HG03571 (cell line): ENCODE measurements at regions not wholly inside any gene's neighbourhood (a gene's known extent, or its start where the extent isn't known, plus 50 kb on each side); places are given as distances from the start of the nearest gene placed in this dataset.
"Not testable (repeated sequence)": the region's sequence is repeated elsewhere in the genome, so short reads cannot be mapped to it uniquely, and the experiment has no call there.

Experiments
- ATAC-seq: cut with Tn5 transposase; IDR thresholded peaks from one replicate; pipeline ENCODE4 v1.9.1; 2021; ENCODE audit not compliant: unreplicated experiment

DNA sequence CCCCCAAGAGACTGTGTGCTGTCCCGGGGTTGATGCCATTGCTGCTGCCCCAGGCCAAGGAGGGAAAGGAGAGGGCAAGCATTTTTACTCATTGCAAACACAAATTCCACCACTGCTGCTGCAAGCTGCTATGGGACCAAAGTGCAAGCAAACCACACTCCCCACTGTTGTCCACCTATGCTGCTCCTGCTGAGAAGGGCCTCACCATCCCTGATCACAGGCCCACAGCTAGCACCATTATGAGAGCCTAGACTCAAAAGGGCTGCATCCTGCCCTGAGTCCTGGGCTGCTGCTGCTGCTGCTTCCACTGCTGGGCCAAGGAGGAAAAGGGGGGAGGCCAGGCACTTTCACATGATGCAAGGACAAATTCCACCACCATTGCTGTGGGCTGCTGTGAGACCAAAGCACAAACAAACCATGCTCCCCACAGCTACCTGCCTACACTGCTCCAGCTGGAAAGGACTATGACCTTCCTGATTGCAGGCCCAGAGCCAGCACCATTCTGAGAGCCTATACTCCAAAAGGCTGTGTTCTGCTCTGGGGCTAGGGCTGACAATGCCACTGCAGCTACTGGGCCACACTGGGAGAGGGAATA, 218.2 kb upstream of the ZCCHC13 start:
- ATAC-seq: no peak

DNA sequence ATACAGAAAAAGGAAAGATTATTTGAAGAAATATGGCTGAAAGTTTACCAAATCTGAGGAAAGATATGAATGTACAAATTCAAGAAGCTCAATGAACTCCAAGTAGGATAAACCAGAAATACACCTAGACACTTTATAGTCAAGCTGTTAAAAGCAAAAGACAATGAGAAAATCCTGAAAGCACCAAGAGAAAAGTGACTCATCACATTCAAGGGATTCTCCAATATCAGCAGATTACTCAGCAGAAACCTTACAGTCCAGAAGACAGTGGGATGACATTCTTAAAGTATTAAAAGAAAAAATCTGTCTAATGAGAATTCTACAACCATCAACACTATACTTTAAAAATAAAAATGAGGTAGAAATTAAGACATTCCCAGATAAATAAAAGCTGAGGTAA, 223.8 kb upstream of the ZCCHC13 start:
- no peak for ATAC-seq

DNA sequence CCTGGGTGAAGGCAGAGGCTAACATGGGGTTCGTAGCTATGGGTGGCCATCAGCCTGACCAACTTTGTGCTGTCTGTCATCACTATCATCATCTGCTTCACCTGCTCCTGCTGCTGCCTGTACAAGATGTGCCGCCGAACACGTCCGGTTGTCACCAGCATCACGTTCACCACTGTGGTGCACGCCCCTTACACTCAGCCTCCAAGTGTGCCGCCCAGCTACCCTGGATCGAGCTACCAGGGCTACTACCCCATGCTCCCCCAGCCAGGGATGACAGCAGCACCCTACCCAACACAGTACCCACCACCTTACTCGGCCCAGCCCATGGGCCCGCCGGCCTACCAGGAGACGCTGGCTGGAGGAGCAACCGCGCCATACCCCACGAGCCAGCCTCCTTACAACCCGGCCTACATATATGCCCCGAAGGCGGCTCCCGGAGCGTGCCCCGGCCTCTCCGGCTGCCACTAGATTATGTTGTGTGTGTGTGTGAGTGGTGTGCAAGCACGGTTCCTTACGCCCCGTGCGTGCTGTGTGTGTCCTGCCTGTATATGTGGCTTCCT, 213.4 kb upstream of the XIST start:
- no peak for ATAC-seq

DNA sequence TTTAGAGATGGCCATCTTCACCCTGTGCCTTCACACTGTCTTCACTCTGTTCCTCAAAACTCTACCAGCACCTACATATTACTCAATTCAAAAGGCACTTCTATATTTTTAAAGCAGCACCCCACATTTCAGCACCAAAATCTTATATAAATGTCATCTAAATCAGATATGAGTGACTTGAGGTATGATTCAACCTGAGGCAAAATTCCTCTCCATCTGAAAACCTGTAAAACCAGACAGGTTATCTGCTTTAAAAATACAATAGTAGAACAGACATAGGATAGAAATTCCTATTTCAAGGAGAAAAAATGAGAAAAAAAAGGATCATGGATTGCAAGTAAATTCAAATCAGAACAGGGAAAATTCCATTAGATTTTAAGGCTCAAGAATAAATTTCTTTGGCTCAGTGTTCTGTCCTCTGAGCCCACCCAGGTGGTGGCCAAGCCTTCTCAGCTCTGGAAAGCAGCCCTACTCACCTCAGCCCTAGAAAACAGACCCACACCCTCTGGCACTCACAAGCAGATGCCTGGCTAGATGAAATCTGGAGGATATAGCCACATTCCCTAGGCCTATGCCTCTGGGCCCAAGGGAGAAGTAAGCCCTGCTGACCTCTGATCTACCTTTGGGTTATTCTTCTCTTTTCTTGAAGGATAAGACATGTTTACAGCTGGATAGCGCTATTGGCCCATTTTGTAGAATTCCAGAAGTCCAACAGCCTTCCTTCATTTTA, 211.1 kb upstream of the XIST start:
- ATAC-seq: no peak

DNA sequence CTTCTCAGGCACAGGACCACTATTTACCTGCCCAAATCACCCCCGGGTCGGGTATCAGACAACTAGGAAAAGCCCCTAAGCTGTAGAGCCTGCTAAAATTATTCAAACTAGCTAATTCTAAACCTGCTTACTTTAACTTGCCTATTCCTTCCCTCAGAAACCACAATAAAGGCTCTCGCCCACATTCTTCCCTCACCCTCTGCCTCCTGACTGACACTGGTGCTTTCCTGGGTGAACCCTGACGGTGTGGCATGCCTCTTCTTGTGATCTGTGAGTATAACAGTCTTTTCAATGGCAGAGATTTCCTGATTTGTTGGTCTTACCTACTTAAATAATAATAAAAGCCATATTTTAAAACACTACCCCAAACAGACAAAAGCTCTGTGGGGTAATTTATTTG, 209.4 kb upstream of the XIST start:
- no peak for ATAC-seq

DNA sequence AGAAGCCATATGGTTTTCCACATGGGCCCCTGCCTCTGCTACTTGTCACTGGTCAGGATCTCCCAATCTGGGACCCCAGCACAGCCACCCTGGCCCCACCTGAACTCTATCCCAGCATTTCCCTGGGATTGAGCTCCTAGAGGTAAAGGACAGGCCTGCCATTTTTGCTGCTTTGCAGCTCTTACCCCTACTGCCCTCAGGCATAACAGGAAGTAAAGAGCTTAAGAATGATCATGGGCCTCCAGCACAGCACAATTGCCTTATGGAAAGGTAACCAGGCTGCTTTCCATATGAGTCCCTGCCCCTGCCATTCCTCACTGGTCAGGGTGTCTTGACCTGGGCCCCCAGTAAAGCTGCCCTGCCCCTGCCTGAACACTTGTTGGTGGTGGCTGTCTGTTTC, 196.6 kb upstream of the XIST start:
- no peak for ATAC-seq

DNA sequence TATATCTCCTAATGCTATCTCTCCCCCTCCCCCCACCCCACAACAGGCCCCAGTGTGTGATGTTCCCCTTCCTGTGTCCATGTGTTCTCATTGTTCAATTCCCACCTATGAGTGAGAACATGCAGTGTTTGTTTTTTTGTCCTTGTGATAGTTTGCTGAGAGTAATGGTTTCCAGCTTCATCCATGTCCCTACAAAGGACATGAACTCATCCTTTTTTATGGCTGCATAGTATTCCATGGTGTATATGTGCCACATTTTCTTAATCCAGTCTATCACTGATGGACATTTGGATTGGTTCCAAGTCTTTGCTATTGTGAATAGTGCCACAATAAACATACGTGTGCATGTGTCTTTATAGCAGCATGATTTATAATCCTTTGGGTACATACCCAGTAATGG, 181.6 kb upstream of the XIST start:
- not testable (repeated sequence) for ATAC-seq

DNA sequence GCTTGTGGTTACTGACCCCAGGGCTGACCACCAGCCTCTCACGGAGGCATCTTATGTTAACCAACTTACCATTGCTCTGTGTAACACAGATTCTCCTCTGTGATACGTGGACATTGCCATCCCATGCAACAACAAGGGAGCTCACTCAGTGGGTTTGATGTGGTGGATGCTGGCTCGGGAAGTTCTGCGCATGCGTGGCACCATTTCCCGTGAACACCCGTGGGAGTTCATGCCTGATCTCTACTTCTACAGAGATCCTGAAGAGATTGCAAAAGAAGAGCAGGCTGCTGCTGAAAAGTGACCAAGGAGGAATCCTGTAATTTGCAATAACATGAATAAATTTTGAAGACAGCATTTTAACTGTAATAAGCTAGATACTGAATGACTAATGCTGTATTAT, 179.0 kb upstream of the XIST start:
- ATAC-seq: not testable (repeated sequence)

DNA sequence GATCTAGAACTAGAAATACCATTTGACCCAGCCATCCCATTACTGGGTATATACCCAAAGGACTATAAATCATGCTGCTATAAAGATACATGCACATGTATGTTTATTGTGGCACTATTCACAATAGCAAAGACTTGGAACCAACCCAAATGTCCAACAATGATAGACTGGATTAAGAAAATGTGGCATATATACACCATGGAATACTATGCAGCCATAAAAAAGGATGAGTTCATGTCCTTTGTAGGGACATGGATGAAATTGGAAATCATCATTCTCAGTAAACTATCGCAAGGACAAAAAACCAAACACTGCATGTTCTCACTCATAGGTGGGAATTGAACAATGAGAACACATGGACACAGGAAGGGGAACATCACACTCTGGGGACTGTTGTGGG, 178.3 kb upstream of the XIST start:
- not testable (repeated sequence) for ATAC-seq

DNA sequence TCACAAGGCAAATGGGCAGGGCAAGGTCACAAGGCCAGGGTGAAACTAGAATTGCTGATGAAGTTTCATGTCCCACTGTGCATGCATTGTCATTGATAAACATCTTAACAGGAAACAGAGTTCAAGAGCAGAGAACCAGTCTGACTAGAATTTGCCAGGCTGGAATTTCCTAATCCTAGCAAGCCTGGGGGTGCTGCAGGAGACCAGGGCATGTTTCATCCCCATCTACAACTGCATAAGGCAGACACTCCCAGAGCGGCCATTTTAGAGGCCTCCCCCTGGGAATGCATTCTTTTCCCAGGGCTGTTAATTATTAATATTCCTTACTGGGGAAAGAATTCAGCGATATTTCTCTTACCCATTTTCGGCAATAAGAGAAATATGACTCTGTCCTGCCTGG, 172.6 kb upstream of the XIST start:
- ATAC-seq: not testable (repeated sequence)

DNA sequence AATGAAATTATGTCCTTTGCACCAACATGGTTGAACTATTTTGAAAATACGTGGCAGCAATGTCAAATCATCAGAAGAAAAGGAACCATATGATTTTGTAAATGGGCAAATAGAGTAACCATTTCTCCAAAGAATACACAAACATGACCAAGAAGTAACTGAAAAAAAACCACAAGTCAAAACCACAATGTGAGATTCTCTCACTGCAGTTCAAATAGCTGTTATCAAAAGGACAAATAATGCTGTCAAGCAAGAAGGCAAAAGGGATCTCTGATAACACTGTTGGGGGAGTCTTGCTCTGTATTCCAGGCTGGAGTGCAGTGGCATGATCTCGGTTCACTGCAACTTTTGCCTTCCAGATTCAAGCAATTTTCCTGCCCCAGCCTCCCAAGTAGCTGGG, 170.7 kb upstream of the XIST start:
- ATAC-seq: no peak

DNA sequence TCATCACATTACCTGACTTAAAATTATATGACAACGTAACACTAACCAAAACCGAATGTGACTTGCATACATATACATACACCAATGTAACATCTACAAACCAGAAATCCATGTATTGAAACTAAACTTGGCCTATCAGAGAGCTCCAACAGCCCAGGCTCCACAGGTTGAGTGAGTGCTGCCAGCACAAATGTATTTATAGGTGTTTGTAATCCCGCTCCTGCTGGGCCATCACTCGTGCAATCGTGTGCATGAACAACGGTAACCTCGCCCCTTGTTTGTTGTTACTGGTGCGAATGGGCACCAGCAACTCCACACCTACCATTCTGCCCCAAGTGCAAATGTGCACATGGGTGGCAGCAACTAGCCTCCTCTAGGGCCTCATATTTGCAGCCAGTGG, 165.7 kb upstream of the XIST start:
- no peak for ATAC-seq

DNA sequence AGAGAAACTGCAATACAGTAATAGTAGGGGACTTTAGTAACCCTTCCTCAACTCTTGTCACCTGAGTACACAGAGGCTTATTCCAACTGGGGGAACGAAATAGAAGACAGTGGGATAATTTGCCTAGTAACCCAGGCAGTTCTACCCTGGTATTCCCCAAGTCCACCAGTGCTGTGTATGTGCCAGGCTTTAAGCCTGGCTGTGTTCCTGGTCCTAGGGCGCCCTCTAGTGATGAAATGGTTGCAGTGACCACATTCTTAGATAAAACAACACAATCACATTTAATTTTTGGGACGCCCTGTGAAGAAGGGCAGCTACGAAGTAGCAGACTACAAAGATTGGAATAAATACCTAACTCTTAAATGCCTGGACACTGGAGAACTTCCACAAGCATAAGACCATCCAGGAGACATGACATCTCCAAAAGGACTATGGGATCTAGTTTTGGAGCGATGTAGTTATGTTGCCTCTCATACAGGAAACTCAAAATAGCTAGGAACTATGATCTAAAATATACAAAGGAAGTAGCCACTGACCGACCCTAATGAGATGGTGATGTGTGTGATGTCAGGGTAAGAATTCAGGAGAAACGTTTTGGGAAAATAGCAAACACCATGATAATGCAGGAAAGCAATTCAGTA, 163.0 kb upstream of the XIST start:
- no peak for ATAC-seq

DNA sequence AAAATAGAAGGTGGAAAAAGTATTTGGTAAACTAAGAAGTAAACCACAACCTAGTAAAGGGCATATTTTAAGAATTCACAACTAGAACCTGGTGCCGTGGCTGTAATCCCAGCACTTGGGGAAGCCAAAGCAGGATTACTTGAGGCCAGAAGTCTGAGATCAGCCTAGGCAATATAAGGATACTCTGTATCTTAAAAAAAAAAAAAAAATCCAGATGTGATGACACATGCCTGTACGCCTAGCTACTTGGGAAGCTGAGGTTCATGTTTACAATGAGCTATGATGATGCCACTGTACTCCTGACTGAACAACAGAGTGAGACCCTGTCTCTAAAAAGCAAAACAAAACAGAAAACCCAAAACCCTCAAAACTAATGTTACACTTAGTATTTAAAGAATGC, 156.5 kb upstream of the XIST start:
- ATAC-seq: no peak

DNA sequence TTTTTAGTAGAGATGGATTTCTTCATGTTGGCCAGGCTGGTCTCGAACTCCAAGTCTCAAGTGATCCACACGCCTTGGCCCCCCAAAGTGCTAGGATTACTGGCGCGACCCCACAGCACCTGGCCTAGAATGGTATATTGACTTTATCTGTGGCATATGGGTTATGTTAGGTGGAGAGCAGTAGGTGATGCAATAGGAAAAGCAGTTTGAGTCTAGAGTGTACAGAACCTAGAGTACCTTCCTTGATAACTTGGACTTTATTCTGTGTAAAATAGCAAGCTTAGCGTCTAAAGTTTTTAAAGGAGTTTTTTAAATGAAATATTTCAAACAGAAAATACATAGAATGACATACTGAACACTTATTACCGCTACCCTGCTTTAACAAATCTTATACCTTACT, 139.5 kb upstream of the XIST start:
- ATAC-seq: no peak

DNA sequence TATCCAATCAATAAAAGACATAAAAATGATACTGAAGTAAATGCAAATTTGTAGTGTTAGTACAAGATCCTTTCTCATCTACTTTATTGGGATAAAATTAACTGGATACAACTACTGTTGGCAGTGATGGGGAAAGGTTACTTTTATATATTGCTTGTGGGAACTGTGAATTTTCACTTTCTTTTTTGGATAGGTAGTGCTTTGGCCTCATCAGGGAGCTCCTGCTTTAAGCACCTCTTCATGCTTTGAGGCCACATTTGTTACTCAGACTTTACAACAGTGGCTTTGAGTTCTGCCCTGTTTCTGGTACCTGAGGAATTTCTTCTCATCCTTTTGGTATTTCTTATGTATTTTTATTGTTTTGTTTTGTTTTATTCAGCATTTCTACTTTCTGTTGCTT, 134.7 kb upstream of the XIST start:
- no peak for ATAC-seq

DNA sequence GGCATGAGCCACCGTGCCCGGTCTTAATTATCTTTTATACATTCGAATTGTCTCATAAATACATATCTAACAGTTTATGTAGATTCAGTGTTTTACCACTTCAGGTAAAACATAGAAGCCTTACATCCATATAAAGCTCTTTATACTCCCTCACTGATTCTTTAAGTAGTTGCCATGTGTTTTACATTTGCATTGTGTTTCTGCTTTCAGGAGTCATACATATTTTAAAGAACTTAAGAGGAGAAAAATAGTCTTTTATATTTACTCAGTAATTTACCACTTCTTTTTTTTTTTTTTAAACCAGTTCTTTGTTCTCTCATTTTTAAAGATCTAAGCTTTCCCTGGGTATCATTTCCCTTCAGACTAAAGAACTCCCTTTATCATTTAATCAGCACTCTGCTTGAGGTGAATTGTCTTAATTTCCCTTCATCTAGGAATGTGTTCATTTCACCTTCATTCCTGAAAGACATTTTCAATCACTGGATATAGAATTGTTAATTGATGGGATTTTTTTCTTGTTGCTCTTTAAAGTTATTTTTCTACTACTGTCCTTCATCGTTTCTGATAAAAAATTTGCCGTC, 127.1 kb upstream of the XIST start:
- no peak for ATAC-seq

DNA sequence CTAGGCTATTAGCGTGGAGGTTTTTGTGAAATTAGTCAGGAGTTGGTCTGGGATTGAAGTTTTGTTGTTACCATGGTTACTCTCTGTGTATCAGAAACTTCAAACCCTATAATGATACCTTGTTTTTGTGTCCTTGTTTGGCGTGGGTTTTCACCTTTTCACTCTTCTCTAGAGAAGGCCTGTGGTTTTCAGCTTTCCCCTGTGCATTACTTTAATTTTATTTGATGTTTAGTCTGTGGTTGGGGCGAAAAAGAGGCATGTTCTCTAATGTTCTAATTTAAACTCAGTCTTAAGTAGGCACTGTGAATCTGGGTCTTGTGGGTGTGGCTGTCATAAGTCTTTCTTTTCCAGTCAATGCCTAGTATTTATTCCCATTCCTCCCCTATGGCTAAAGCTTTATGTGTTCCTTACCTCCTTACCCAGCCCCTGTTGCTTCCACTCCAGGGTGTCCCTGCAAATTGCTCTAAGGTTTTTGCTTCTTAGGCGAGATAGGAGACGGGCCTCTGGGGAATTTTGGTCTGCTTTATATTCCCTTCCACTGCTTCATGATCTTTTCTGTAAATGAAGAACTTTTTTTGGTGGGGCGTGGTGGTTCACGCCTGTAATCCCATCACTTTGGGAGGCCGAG, 125.1 kb upstream of the XIST start:
- peak; percentile 91 for ATAC-seq

DNA sequence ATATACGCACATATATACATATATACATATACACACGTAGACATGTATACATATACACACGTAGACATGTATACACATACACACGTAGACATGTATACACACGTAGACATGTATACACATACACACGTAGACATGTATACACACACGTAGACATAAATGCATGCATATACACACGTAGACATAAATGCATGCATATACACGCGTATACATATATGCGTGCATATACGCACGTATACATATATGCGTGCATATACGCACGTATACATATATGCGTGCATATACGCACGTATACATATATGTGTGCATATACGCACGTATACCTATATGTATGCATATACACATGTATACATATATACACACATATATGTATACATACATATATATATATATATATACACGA, 114.9 kb upstream of the XIST start:
- not testable (repeated sequence) for ATAC-seq

DNA sequence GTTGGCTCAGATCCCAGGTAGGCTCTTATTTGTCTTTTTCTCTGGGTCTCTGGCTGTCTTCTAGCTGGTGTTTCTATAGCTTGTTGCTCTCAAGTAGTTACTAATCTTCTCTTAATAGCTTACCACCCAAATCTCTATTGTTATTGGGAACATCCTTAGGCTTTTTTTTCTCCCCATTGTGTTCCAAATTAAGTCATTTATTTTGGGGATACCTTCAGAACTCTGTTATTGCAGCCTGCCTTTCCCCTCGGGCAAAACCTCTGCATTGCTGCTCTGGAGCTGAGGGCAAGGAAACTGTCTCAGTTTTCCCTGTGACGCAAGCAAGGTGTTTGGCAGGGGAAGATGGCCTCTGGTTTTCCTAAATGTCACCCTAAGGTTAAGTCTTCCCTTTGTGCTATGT, 113.3 kb upstream of the XIST start:
- ATAC-seq: no peak

DNA sequence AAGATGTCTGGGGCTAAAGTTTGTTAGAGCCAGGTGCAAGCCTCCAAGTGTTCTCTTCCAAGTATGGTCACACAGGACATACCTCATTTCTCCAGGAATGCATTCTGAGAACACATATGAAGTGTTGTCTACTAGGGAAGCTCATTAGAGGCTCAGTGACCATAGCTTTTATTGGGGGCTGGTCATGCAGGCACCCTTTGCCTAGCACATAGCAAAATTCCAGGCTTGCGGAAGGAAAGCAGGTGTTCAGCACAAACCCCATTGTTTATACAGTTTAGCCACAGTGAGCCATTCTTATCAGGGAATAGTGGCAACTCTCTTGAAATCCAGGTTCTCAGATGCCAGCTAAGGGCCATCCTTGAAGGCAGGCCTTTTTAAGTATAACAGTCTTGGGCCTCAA, 112.1 kb upstream of the XIST start:
- ATAC-seq: no peak
